ENCODE measurements at regions not wholly inside any gene's neighbourhood (a gene's known extent, or its start where the extent isn't known, plus 50 kb on each side); places are given as distances from the start of the nearest gene placed in this dataset.
A peak's percentile ranks its signal among the peaks of the same experiment; 100 is the strongest.

- no peaks in the 10 kb centered on the region for H3K27me3 ChIP-seq (replicated peaks in 2 of 5; ENCODE audit: control insufficient read depth in 4 of 5, insufficient read depth in 5 of 5, low read length in 4 of 5)
- 100% methylated on average over 2 of the region's 4 CpGs for WGBS (ENCODE audit: insufficient coverage)
- no peaks in the 10 kb centered on the region for H3K4me1 ChIP-seq (ENCODE audit: control extremely low read depth in 1 of 4, control insufficient read depth in 4 of 4, insufficient read depth in 4 of 4, low read length in 3 of 4)
- DNase-seq = no peak
- no peaks in the 10 kb centered on the region for H3K36me3 ChIP-seq (ENCODE audit: control insufficient read depth in 4 of 4, insufficient read depth in 4 of 4, low read length in 3 of 4)
- POLR2A ChIA-PET = no interaction called here
- no peak overlapping the region for H3K4me3 ChIP-seq (ENCODE audit: control insufficient read depth in 1 of 7, extremely low read depth in 1 of 7, insufficient read depth in 4 of 7, low read depth in 2 of 7, low read length in 6 of 7)
- H3K27ac ChIP-seq (ENCODE audit: insufficient read depth in 1 of 2, low read depth in 1 of 2, low read length in 2 of 2, poor library complexity in 1 of 2, severe bottlenecking in 2 of 2) = no peak overlapping the region
- H3K9me3 ChIP-seq (ENCODE audit: control extremely low read depth in 1 of 5, control insufficient read depth in 4 of 5, insufficient read depth in 2 of 5, low read depth in 1 of 5, low read length in 4 of 5) = no peaks in the 10 kb centered on the region
- CTCF ChIA-PET = no interaction called here
Measured at GRCh38 chr1:60428127-60428526, 354.6 kb upstream of the C1orf87 start.

GRCh38 chr1:60427701-60428100, 354.1 kb upstream of the C1orf87 start:
- H3K27ac ChIP-seq (ENCODE audit: insufficient read depth in 1 of 2, low read depth in 1 of 2, low read length in 2 of 2, poor library complexity in 1 of 2, severe bottlenecking in 2 of 2) = no peak overlapping the region
- no peaks in the 10 kb centered on the region for H3K27me3 ChIP-seq (replicated peaks in 2 of 5; ENCODE audit: control insufficient read depth in 4 of 5, insufficient read depth in 5 of 5, low read length in 4 of 5)
- no peak for DNase-seq
- no peaks in the 10 kb centered on the region for H3K9me3 ChIP-seq (ENCODE audit: control extremely low read depth in 1 of 5, control insufficient read depth in 4 of 5, insufficient read depth in 2 of 5, low read depth in 1 of 5, low read length in 4 of 5)
- ChIA-PET CTCF (no interaction called here), POLR2A (no interaction called here)
- WGBS (ENCODE audit: insufficient coverage) = no CpG with 5 or more reads among the region's 2 CpGs
- no peaks in the 10 kb centered on the region for H3K36me3 ChIP-seq (ENCODE audit: control insufficient read depth in 4 of 4, insufficient read depth in 4 of 4, low read length in 3 of 4)
- H3K4me1 ChIP-seq (ENCODE audit: control extremely low read depth in 1 of 4, control insufficient read depth in 4 of 4, insufficient read depth in 4 of 4, low read length in 3 of 4) = no peaks in the 10 kb centered on the region
- no peak overlapping the region for H3K4me3 ChIP-seq (ENCODE audit: control insufficient read depth in 1 of 7, extremely low read depth in 1 of 7, insufficient read depth in 4 of 7, low read depth in 2 of 7, low read length in 6 of 7)

GRCh38 chr1:60427194-60427593, 353.6 kb upstream of the C1orf87 start:
- H3K27ac ChIP-seq (ENCODE audit: insufficient read depth in 1 of 2, low read depth in 1 of 2, low read length in 2 of 2, poor library complexity in 1 of 2, severe bottlenecking in 2 of 2) = no peak overlapping the region
- no peaks in the 10 kb centered on the region for H3K4me1 ChIP-seq (ENCODE audit: control extremely low read depth in 1 of 4, control insufficient read depth in 4 of 4, insufficient read depth in 4 of 4, low read length in 3 of 4)
- ChIA-PET CTCF (no interaction called here), POLR2A (no interaction called here)
- H3K36me3 ChIP-seq (ENCODE audit: control insufficient read depth in 4 of 4, insufficient read depth in 4 of 4, low read length in 3 of 4) = no peaks in the 10 kb centered on the region
- no peak for DNase-seq
- 100% methylated on average over 3 of the region's 4 CpGs for WGBS (ENCODE audit: insufficient coverage)
- H3K4me3 ChIP-seq (ENCODE audit: control insufficient read depth in 1 of 7, extremely low read depth in 1 of 7, insufficient read depth in 4 of 7, low read depth in 2 of 7, low read length in 6 of 7) = no peak overlapping the region
- no peaks in the 10 kb centered on the region for H3K27me3 ChIP-seq (replicated peaks in 2 of 5; ENCODE audit: control insufficient read depth in 4 of 5, insufficient read depth in 5 of 5, low read length in 4 of 5)
- no peaks in the 10 kb centered on the region for H3K9me3 ChIP-seq (ENCODE audit: control extremely low read depth in 1 of 5, control insufficient read depth in 4 of 5, insufficient read depth in 2 of 5, low read depth in 1 of 5, low read length in 4 of 5)

DNA sequence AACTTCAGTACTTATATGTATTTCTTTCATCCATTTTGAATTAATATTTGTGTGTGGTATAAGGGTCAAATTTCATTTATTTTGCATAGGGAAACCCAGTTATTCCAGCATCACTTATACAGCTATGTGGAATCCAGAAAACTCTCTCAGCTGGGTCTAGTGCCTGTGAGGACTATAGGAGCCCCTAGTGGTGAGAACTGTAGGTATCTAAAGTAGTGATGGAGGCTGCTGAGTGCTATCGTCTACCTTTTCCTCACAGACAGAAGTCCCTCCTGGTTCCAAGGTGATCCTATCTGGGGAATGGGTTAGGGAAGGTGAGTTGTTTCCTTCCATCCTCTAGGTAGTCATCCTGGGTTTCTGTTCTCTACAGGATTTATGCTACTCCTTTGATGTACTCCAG, 352.0 kb upstream of the C1orf87 start:
- Histone ChIP-seq H3K9me3 (ENCODE audit: control extremely low read depth in 1 of 5, control insufficient read depth in 4 of 5, insufficient read depth in 2 of 5, low read depth in 1 of 5, low read length in 4 of 5) (peaks cover 0 to 4% (median 0%) of the 10 kb centered on the region in 5 experiments), H3K36me3 (ENCODE audit: control insufficient read depth in 4 of 4, insufficient read depth in 4 of 4, low read length in 3 of 4) (no peaks in the 10 kb centered on the region), H3K27me3 (replicated peaks in 2 of 5; ENCODE audit: control insufficient read depth in 4 of 5, insufficient read depth in 5 of 5, low read length in 4 of 5) (no peaks in the 10 kb centered on the region), H3K27ac (ENCODE audit: insufficient read depth in 1 of 2, low read depth in 1 of 2, low read length in 2 of 2, poor library complexity in 1 of 2, severe bottlenecking in 2 of 2) (no peak overlapping the region), H3K4me3 (ENCODE audit: control insufficient read depth in 1 of 7, extremely low read depth in 1 of 7, insufficient read depth in 4 of 7, low read depth in 2 of 7, low read length in 6 of 7) (no peak overlapping the region), H3K4me1 (ENCODE audit: control extremely low read depth in 1 of 4, control insufficient read depth in 4 of 4, insufficient read depth in 4 of 4, low read length in 3 of 4) (no peaks in the 10 kb centered on the region)
- no peak for DNase-seq
- WGBS (ENCODE audit: insufficient coverage) = no CpG with 5 or more reads among the region's 1 CpG
- POLR2A ChIA-PET = no interaction called here
- CTCF ChIA-PET = no interaction called here

DNA sequence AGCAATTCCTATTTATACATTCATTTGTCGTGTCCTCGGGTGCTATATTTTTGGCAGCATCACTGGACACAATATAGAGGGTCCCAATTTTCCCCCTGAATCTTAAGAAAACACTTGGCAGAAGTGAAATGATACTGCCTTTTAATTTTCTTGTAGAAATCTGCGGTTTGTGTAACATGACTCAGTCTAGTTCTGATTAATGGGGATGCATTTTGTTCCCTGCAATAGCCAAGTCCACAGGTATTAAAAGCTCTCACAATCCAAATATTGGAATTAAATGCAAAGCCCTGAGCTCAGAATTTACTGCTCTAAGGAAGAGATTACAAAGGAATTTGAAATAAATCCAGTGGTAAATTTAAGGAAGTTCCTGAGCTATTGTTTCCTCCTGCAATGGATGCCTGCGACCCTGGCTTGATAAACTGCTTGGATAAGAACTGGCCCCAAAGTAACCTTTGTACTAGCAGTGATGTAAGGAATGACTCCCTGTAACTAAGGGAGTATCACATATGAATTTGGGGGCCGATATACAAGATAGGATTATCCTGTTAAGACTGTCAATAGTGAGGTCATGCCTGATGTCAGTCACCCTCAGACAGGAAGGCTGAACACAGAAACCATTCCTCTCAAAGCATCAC, 349.7 kb upstream of the C1orf87 start:
- Histone ChIP-seq H3K9me3 (ENCODE audit: control extremely low read depth in 1 of 5, control insufficient read depth in 4 of 5, insufficient read depth in 2 of 5, low read depth in 1 of 5, low read length in 4 of 5) (peaks cover 0 to 4% (median 0%) of the 10 kb centered on the region in 5 experiments), H3K4me1 (ENCODE audit: control extremely low read depth in 1 of 4, control insufficient read depth in 4 of 4, insufficient read depth in 4 of 4, low read length in 3 of 4) (no peaks in the 10 kb centered on the region), H3K4me3 (ENCODE audit: control insufficient read depth in 1 of 7, extremely low read depth in 1 of 7, insufficient read depth in 4 of 7, low read depth in 2 of 7, low read length in 6 of 7) (no peak overlapping the region), H3K27me3 (replicated peaks in 2 of 5; ENCODE audit: control insufficient read depth in 4 of 5, insufficient read depth in 5 of 5, low read length in 4 of 5) (no peaks in the 10 kb centered on the region), H3K36me3 (ENCODE audit: control insufficient read depth in 4 of 4, insufficient read depth in 4 of 4, low read length in 3 of 4) (no peaks in the 10 kb centered on the region), H3K27ac (ENCODE audit: insufficient read depth in 1 of 2, low read depth in 1 of 2, low read length in 2 of 2, poor library complexity in 1 of 2, severe bottlenecking in 2 of 2) (no peak overlapping the region)
- WGBS (ENCODE audit: insufficient coverage) = 44% methylated on average over 4 of the region's 5 CpGs
- ChIA-PET CTCF (no interaction called here), POLR2A (no interaction called here)
- DNase-seq = peak in 2 of 3 donors; percentile 1 to 7

- ChIA-PET CTCF (no interaction called here), POLR2A (no interaction called here)
- 100% methylated on average over 1 of the region's 4 CpGs for WGBS (ENCODE audit: insufficient coverage)
Measured at GRCh38 chr1:60421965-60422364, 348.4 kb upstream of the C1orf87 start.

DNA sequence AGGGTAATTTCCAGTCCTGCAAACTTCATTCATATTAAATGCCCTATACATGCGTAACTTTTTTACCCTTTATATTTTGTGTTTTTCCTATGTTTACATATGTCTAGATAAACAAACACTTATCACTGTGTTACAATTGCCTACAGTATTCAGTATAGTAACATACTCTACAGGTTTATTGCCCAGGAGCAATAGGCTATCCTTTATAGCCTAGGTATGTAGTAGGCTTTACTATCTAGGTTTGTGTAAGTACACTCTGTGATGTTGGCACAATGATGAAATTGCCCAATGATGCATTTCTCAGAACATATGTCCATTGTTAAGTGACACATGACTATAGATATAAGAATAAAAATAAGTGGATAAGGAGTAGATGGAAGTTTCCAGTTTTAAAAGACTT, 345.5 kb upstream of the C1orf87 start:
- no CpG with 5 or more reads among the region's 1 CpG for WGBS (ENCODE audit: insufficient coverage)
- no peak overlapping the region for H3K4me3 ChIP-seq (ENCODE audit: control insufficient read depth in 1 of 7, extremely low read depth in 1 of 7, insufficient read depth in 4 of 7, low read depth in 2 of 7, low read length in 6 of 7)
- no peaks in the 10 kb centered on the region for H3K4me1 ChIP-seq (ENCODE audit: control extremely low read depth in 1 of 4, control insufficient read depth in 4 of 4, insufficient read depth in 4 of 4, low read length in 3 of 4)
- no peaks in the 10 kb centered on the region for H3K27me3 ChIP-seq (replicated peaks in 2 of 5; ENCODE audit: control insufficient read depth in 4 of 5, insufficient read depth in 5 of 5, low read length in 4 of 5)
- ChIA-PET POLR2A (no interaction called here), CTCF (no interaction called here)
- H3K27ac ChIP-seq (ENCODE audit: insufficient read depth in 1 of 2, low read depth in 1 of 2, low read length in 2 of 2, poor library complexity in 1 of 2, severe bottlenecking in 2 of 2) = no peak overlapping the region
- H3K36me3 ChIP-seq (ENCODE audit: control insufficient read depth in 4 of 4, insufficient read depth in 4 of 4, low read length in 3 of 4) = no peaks in the 10 kb centered on the region
- peaks cover 0 to 4% (median 0%) of the 10 kb centered on the region in 5 experiments for H3K9me3 ChIP-seq (ENCODE audit: control extremely low read depth in 1 of 5, control insufficient read depth in 4 of 5, insufficient read depth in 2 of 5, low read depth in 1 of 5, low read length in 4 of 5)
- no peak for DNase-seq

More at GRCh38 chr1:60421965-60422364, 348.4 kb upstream of the C1orf87 start:
- no peak for DNase-seq
- H3K4me1 ChIP-seq (ENCODE audit: control extremely low read depth in 1 of 4, control insufficient read depth in 4 of 4, insufficient read depth in 4 of 4, low read length in 3 of 4) = no peaks in the 10 kb centered on the region
- peaks cover 0 to 4% (median 0%) of the 10 kb centered on the region in 5 experiments for H3K9me3 ChIP-seq (ENCODE audit: control extremely low read depth in 1 of 5, control insufficient read depth in 4 of 5, insufficient read depth in 2 of 5, low read depth in 1 of 5, low read length in 4 of 5)
- no peaks in the 10 kb centered on the region for H3K27me3 ChIP-seq (replicated peaks in 2 of 5; ENCODE audit: control insufficient read depth in 4 of 5, insufficient read depth in 5 of 5, low read length in 4 of 5)
- no peak overlapping the region for H3K4me3 ChIP-seq (ENCODE audit: control insufficient read depth in 1 of 7, extremely low read depth in 1 of 7, insufficient read depth in 4 of 7, low read depth in 2 of 7, low read length in 6 of 7)
- no peak overlapping the region for H3K27ac ChIP-seq (ENCODE audit: insufficient read depth in 1 of 2, low read depth in 1 of 2, low read length in 2 of 2, poor library complexity in 1 of 2, severe bottlenecking in 2 of 2)
- H3K36me3 ChIP-seq (ENCODE audit: control insufficient read depth in 4 of 4, insufficient read depth in 4 of 4, low read length in 3 of 4) = no peaks in the 10 kb centered on the region
